Osteoblast (primary cell): ENCODE measurements at regions not wholly inside any gene's neighbourhood (a gene's known extent, or its start where the extent isn't known, plus 50 kb on each side); places are given as distances from the start of the nearest gene placed in this dataset.

Source experiments
- DNase-seq: peaks from one replicate; pipeline ENCODE4 v3.0.0; 2011; ENCODE audit warnings: low spot score, mixed read lengths; ENCODE audit not compliant: insufficient read length; ENCODE audit errors: missing footprints
- H2AFZ ChIP-seq: 2 replicates; pipeline ENCODE4 v1.6.0; 2011; ENCODE audit warnings: mild to moderate bottlenecking, low read length
- H3K27ac ChIP-seq: 2 replicates; pipeline ENCODE4 v1.5.1; 2011; ENCODE audit warnings: mild to moderate bottlenecking, low read depth, low read length, moderate library complexity
- H3K27me3 ChIP-seq: 2 replicates; pipeline ENCODE4 v1.6.0; 2012; ENCODE audit warnings: mild to moderate bottlenecking, control low read depth, inconsistent platforms, low read length, moderate library complexity; ENCODE audit not compliant: insufficient read depth
- H3K36me3 ChIP-seq: 2 replicates; pipeline ENCODE4 v1.5.1; 2011; ENCODE audit warnings: mild to moderate bottlenecking, low read length, control low read depth, moderate library complexity; ENCODE audit not compliant: insufficient read depth
- H3K4me1 ChIP-seq: 2 replicates; pipeline ENCODE4 v1.5.1; 2011; ENCODE audit warnings: mild to moderate bottlenecking, low read length, control low read depth, moderate library complexity; ENCODE audit not compliant: insufficient read depth
- H3K4me2 ChIP-seq: 2 replicates; pipeline ENCODE4 v1.6.0; 2011; ENCODE audit warnings: mild to moderate bottlenecking, low read length; ENCODE audit not compliant: insufficient read depth
- H3K4me3 ChIP-seq: fragments of 200-600 bp; sonication (generic); 3 replicates; pipeline ENCODE4 v1.5.1; 2012; ENCODE audit warnings: mild to moderate bottlenecking, low read length, inconsistent platforms; ENCODE audit not compliant: insufficient read depth
- H3K79me2 ChIP-seq: 2 replicates; pipeline ENCODE4 v1.6.0; 2012; ENCODE audit warnings: mild to moderate bottlenecking, low read length, control low read depth, inconsistent platforms; ENCODE audit not compliant: insufficient read depth
- H3K9me3 ChIP-seq: 2 replicates; pipeline ENCODE4 v1.5.1; 2011; ENCODE audit warnings: low read depth, low read length, control low read depth
- H4K20me1 ChIP-seq: 2 replicates; pipeline ENCODE4 v1.6.0; 2012; ENCODE audit warnings: mild to moderate bottlenecking, low read length, control low read depth; ENCODE audit not compliant: insufficient read depth
- CTCF ChIP-seq: IDR thresholded peaks from 2 replicates; pipeline ENCODE4 v1.5.1; 2011; ENCODE audit warnings: mild to moderate bottlenecking, low read depth, low read length, moderate library complexity; ENCODE audit errors: extremely low read depth

- Histone ChIP-seq H3K27ac (no peak overlapping the region), H3K36me3 (no peaks in the 10 kb centered on the region), H3K4me3 (no peak overlapping the region), H3K4me2 (no peak overlapping the region), H3K4me1 (peaks cover 11% of the 10 kb centered on the region), H3K27me3 (no peaks in the 10 kb centered on the region), H2AFZ (no peak overlapping the region), H3K9me3 (no peaks in the 10 kb centered on the region), H3K79me2 (no peaks in the 10 kb centered on the region), H4K20me1 (no peaks in the 10 kb centered on the region)
- no peak for TF ChIP-seq CTCF
- no peak for DNase-seq
These were observed 84.1 kb upstream of the INHBA start for GRCh38 chr7:41786944-41787343.

GRCh38 chr7:41786404-41786803 lies 83.5 kb upstream of the INHBA start:
- no peaks in the 10 kb centered on the region for H3K79me2 ChIP-seq
- H3K27ac ChIP-seq, result no peak overlapping the region
- H3K9me3 ChIP-seq, result no peaks in the 10 kb centered on the region
- H3K36me3 ChIP-seq, result no peaks in the 10 kb centered on the region
- H4K20me1 ChIP-seq, result no peaks in the 10 kb centered on the region
- no peak for TF ChIP-seq CTCF
- peaks cover 11% of the 10 kb centered on the region for H3K4me1 ChIP-seq
- no peak overlapping the region for H2AFZ ChIP-seq
- DNase-seq, result no peak
- H3K27me3 ChIP-seq, result no peaks in the 10 kb centered on the region
- no peak overlapping the region for H3K4me3 ChIP-seq
- no peak overlapping the region for H3K4me2 ChIP-seq

- H3K27me3 ChIP-seq, result no peaks in the 10 kb centered on the region
- H3K27ac ChIP-seq, result no peak overlapping the region
- no peaks in the 10 kb centered on the region for H3K36me3 ChIP-seq
- H3K4me3 ChIP-seq, result no peak overlapping the region
- no peak for TF ChIP-seq CTCF
- no peak overlapping the region for H3K4me2 ChIP-seq
- no peaks in the 10 kb centered on the region for H3K79me2 ChIP-seq
- peaks cover 11% of the 10 kb centered on the region for H3K4me1 ChIP-seq
- no peaks in the 10 kb centered on the region for H3K9me3 ChIP-seq
- no peaks in the 10 kb centered on the region for H4K20me1 ChIP-seq
- no peak overlapping the region for H2AFZ ChIP-seq
- no peak for DNase-seq
These were observed 83.0 kb upstream of the INHBA start for GRCh38 chr7:41785840-41786239.

GRCh38 chr7:41785265-41785664 lies 82.4 kb upstream of the INHBA start:
- no peaks in the 10 kb centered on the region for H4K20me1 ChIP-seq
- no peaks in the 10 kb centered on the region for H3K27me3 ChIP-seq
- no peak overlapping the region for H3K4me3 ChIP-seq
- no peak for TF ChIP-seq CTCF
- no peaks in the 10 kb centered on the region for H3K9me3 ChIP-seq
- no peaks in the 10 kb centered on the region for H3K36me3 ChIP-seq
- H3K4me2 ChIP-seq, result no peak overlapping the region
- H3K27ac ChIP-seq, result no peak overlapping the region
- peaks cover 11% of the 10 kb centered on the region for H3K4me1 ChIP-seq
- no peak overlapping the region for H2AFZ ChIP-seq
- no peaks in the 10 kb centered on the region for H3K79me2 ChIP-seq
- DNase-seq, result no peak
